Neural cell (in vitro differentiated cells): ENCODE measurements at regions not wholly inside any gene's neighbourhood (a gene's known extent, or its start where the extent isn't known, plus 50 kb on each side); places are given as distances from the start of the nearest gene placed in this dataset.

Experiments used
- CTCF ChIP-seq: fragments of 450-650 bp; IDR thresholded peaks from 2 replicates; pipeline ENCODE4 v1.5.1; 2014; ENCODE audit warnings: antibody characterized with exemption, mild to moderate bottlenecking, moderate library complexity; ENCODE audit not compliant: poor library complexity, severe bottlenecking
- POLR2AphosphoS5 ChIP-seq: IDR thresholded peaks from 2 replicates; pipeline ENCODE4 v1.6.1; 2012

- TF ChIP-seq POLR2AphosphoS5, result no peak
- TF ChIP-seq CTCF, result no peak
Observed at GRCh38 chr17:77844681-77845080, 113.8 kb upstream of the TNRC6C start.
